Caco-2 (cell line): ENCODE measurements at regions not wholly inside any gene's neighbourhood (a gene's known extent, or its start where the extent isn't known, plus 50 kb on each side); places are given as distances from the start of the nearest gene placed in this dataset.

ENCODE experiments used
- BruUV-seq: library from RNA; stranded (reverse); fragments of 400-500 nt; replicated peaks from 2 replicates; lab custom pipeline; 2021; lab: Mats Ljungman, UMichigan
- CTCF ChIA-PET: fragments of 300-600 bp; sonication (Branson Sonifier 250); formaldehyde crosslinking; loops from one replicate; lab custom pipeline; 2022; ENCODE audit warnings: antibody characterized with exemption; lab: Charles Lee
- POLR2A ChIA-PET: fragments of 300-600 bp; sonication (Branson Sonifier 250); formaldehyde crosslinking; loops from one replicate; lab custom pipeline; 2022; ENCODE audit warnings: antibody characterized with exemption; lab: Charles Lee
- DNase-seq, 2 experiments: peaks; one replicate each; pipeline versions ENCODE4 v3.0.0 to v3.0.0-alpha.2; 2020 to 2022
- H3K27me3 ChIP-seq: replicated peaks from 2 replicates; pipeline ENCODE4 v1.6.0; 2011; ENCODE audit warnings: low read length; ENCODE audit not compliant: control insufficient read depth, insufficient read depth
- H3K36me3 ChIP-seq: 2 replicates; pipeline ENCODE4 v1.5.1; 2011; ENCODE audit warnings: low read length; ENCODE audit not compliant: control insufficient read depth, insufficient read depth
- H3K4me1 ChIP-seq: fragments of 250-450 bp; sonication (Bioruptor Pico); 2 replicates; pipeline ENCODE4 v1.5.1; 2020; ENCODE audit warnings: mild to moderate bottlenecking
- H3K4me3 ChIP-seq: 2 replicates; pipeline ENCODE4 v1.5.1; 2011; ENCODE audit warnings: low read depth, mild to moderate bottlenecking, control low read depth, low read length
- H3K9me3 ChIP-seq: fragments of 250-450 bp; sonication (Bioruptor Pico); 2 replicates; pipeline ENCODE4 v1.5.1; 2020; ENCODE audit warnings: mild to moderate bottlenecking, moderate library complexity
- H3K27ac Mint-ChIP-seq: one replicate; pipeline ENCODE4 v1.8.0; 2022; ENCODE audit warnings: mixed read lengths; ENCODE audit not compliant: unreplicated experiment
- H3K27me3 Mint-ChIP-seq: one replicate; pipeline ENCODE4 v1.8.0; 2022; ENCODE audit warnings: mixed read lengths; ENCODE audit not compliant: insufficient read depth, unreplicated experiment
- H3K36me3 Mint-ChIP-seq: one replicate; pipeline ENCODE4 v1.8.0; 2022; ENCODE audit warnings: mild to moderate bottlenecking, mixed read lengths; ENCODE audit not compliant: insufficient read depth, unreplicated experiment
- H3K4me1 Mint-ChIP-seq: one replicate; pipeline ENCODE4 v1.8.0; 2022; ENCODE audit warnings: low read depth, mixed read lengths; ENCODE audit not compliant: unreplicated experiment
- H3K4me3 Mint-ChIP-seq: one replicate; pipeline ENCODE4 v1.8.0; 2022; ENCODE audit warnings: mild to moderate bottlenecking, moderate library complexity, mixed read lengths; ENCODE audit not compliant: unreplicated experiment
- H3K9me3 Mint-ChIP-seq: one replicate; pipeline ENCODE4 v1.8.0; 2022; ENCODE audit warnings: mixed read lengths; ENCODE audit not compliant: unreplicated experiment
- intact Hi-C: fragments of 100-400 bp; cut with micrococcal nuclease; formaldehyde crosslinking; loops from one replicate; pipeline ENCODE4 v1.10.0; 2022; ENCODE audit not compliant: unreplicated experiment
- TF ChIP-seq, protein P1 (sequence below), 2 experiments: fragments of 200-600 bp in 1 of 2; IDR thresholded peaks; 1 replicate in 1 of 2; 2 replicates in 1 of 2; pipeline versions ENCODE4 v1.5.1 to v1.8.0; 2011 to 2022; ENCODE audit warnings: antibody characterized with exemption in 1 of 2, control low read depth in 1 of 2, inconsistent platforms in 1 of 2, low read depth in 1 of 2, low read length in 1 of 2, mild to moderate bottlenecking in 1 of 2, moderate library complexity in 1 of 2; ENCODE audit not compliant: insufficient read depth in 1 of 2, severe bottlenecking in 1 of 2, unreplicated experiment in 1 of 2

DNA sequence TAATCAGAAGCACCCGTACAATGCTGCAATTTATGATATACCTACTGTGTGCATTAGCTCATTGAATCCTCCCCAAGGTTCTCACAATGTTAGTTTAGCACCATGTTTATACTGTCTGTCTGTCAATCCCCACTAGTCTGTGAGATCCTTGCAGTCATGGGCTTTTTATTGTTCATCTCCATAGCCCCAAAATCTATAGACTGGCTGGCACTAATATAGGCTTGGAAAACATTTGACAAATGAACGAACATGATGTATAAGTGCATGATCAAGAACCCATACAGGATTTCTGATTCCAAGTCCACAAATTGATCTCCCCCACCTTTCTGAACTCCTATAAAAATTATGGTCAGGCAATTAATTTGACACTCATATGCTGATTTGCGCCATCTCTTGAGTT is 290.0 kb downstream of the OMA1 start:
- no TSS peak for BruUV-seq
- TF ChIP-seq, protein P1, sequence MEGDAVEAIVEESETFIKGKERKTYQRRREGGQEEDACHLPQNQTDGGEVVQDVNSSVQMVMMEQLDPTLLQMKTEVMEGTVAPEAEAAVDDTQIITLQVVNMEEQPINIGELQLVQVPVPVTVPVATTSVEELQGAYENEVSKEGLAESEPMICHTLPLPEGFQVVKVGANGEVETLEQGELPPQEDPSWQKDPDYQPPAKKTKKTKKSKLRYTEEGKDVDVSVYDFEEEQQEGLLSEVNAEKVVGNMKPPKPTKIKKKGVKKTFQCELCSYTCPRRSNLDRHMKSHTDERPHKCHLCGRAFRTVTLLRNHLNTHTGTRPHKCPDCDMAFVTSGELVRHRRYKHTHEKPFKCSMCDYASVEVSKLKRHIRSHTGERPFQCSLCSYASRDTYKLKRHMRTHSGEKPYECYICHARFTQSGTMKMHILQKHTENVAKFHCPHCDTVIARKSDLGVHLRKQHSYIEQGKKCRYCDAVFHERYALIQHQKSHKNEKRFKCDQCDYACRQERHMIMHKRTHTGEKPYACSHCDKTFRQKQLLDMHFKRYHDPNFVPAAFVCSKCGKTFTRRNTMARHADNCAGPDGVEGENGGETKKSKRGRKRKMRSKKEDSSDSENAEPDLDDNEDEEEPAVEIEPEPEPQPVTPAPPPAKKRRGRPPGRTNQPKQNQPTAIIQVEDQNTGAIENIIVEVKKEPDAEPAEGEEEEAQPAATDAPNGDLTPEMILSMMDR (IDR thresholded peaks at IDR 0.05; ENCODE audit: insufficient read depth in 1 of 2, low read depth in 1 of 2, low read length in 1 of 2, severe bottlenecking in 1 of 2, unreplicated experiment in 1 of 2), result no peak

DNA sequence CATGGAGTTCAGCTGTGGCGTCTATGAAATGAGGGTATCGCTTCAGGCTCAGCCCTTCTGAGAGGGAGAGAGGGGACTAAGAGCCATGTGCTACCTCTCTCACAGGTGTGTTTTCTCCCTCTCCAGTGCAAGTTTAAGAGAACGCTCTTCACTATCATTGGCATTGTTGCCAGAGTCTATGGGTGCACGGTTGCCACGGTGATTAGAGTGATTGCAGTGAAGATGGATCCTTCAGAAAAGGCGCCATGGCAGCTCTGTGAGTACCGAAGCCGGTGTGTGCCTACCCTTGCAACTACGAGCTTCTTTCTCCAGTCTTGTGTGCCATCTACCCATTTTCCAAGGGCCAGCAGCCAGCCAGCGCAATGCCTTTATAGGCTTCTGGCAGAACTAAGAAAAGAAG is 290.5 kb downstream of the OMA1 start:
- no peak for DNase-seq
- no TSS peak for BruUV-seq
- ChIA-PET POLR2A (no interaction called here), CTCF (no interaction called here)
- TF ChIP-seq, protein P1 (IDR thresholded peaks at IDR 0.05; ENCODE audit: insufficient read depth in 1 of 2, low read depth in 1 of 2, low read length in 1 of 2, severe bottlenecking in 1 of 2, unreplicated experiment in 1 of 2), result no peak
- H3K27ac Mint-ChIP-seq, result no peak overlapping the region
- H3K4me3 Mint-ChIP-seq, result no peak overlapping the region
- H3K27me3 Mint-ChIP-seq, result peaks cover 13% of the 10 kb centered on the region
- H3K9me3 Mint-ChIP-seq, result no peaks in the 10 kb centered on the region
- H3K36me3 Mint-ChIP-seq, result no peaks in the 10 kb centered on the region
- no peak overlapping the region for H3K4me3 ChIP-seq
- H3K4me1 ChIP-seq, result no peaks in the 10 kb centered on the region
- no peaks in the 10 kb centered on the region for H3K27me3 ChIP-seq
- H3K36me3 ChIP-seq, result no peaks in the 10 kb centered on the region
- no peaks in the 10 kb centered on the region for H3K9me3 ChIP-seq
- no peaks in the 10 kb centered on the region for H3K4me1 Mint-ChIP-seq
- intact Hi-C loops, result no loop called here

More for the DNA sequence above, 290.0 kb downstream of the OMA1 start:
- Histone ChIP-seq H3K9me3 (no peaks in the 10 kb centered on the region), H3K27me3 (no peaks in the 10 kb centered on the region), H3K36me3 (no peaks in the 10 kb centered on the region), H3K4me1 (no peaks in the 10 kb centered on the region), H3K4me3 (no peak overlapping the region)
- ChIA-PET POLR2A (no interaction called here), CTCF (no interaction called here)
- intact Hi-C loops, result no loop called here
- no peaks in the 10 kb centered on the region for H3K4me1 Mint-ChIP-seq
- H3K4me3 Mint-ChIP-seq, result no peak overlapping the region
- no peak overlapping the region for H3K27ac Mint-ChIP-seq
- no peaks in the 10 kb centered on the region for H3K36me3 Mint-ChIP-seq
- H3K9me3 Mint-ChIP-seq, result no peaks in the 10 kb centered on the region
- no peak for DNase-seq
- H3K27me3 Mint-ChIP-seq, result peaks cover 9% of the 10 kb centered on the region

DNA sequence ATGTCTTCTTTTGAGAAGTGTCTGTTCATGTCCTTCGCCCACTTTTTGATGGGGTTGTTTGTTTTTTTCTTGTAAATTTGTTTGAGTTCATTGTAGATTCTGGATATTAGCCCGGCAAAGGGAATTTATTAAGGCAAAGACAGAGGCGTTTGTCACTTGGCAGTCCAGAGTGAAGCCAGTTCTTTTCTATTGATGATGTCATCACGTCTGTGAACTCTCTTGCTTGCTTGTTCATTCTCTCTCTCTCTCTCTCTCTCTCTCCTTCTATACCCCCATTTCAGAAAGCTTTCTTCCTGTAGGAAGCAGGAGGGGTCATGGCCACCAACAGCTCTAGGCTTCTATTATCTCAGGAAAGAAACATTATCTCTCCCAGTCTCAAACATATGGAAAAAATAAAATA is 291.3 kb downstream of the OMA1 start:
- Histone ChIP-seq H3K9me3 (no peaks in the 10 kb centered on the region), H3K36me3 (no peaks in the 10 kb centered on the region), H3K4me1 (no peaks in the 10 kb centered on the region), H3K4me3 (no peak overlapping the region), H3K27me3 (no peaks in the 10 kb centered on the region)
- no peaks in the 10 kb centered on the region for H3K9me3 Mint-ChIP-seq
- H3K36me3 Mint-ChIP-seq, result no peaks in the 10 kb centered on the region
- TF ChIP-seq, protein P1 (IDR thresholded peaks at IDR 0.05; ENCODE audit: insufficient read depth in 1 of 2, low read depth in 1 of 2, low read length in 1 of 2, severe bottlenecking in 1 of 2, unreplicated experiment in 1 of 2), result no peak
- CTCF ChIA-PET, result no interaction called here
- no peak for DNase-seq
- intact Hi-C loops, result no loop called here
- no TSS peak for BruUV-seq
- no peaks in the 10 kb centered on the region for H3K4me1 Mint-ChIP-seq
- POLR2A ChIA-PET, result no interaction called here
- H3K27me3 Mint-ChIP-seq, result peaks cover 9% of the 10 kb centered on the region
- H3K27ac Mint-ChIP-seq, result no peak overlapping the region
- H3K4me3 Mint-ChIP-seq, result no peak overlapping the region
